ENCODE measurements at regions not wholly inside any gene's neighbourhood (a gene's known extent, or its start where the extent isn't known, plus 50 kb on each side); places are given as distances from the start of the nearest gene placed in this dataset.

DNA sequence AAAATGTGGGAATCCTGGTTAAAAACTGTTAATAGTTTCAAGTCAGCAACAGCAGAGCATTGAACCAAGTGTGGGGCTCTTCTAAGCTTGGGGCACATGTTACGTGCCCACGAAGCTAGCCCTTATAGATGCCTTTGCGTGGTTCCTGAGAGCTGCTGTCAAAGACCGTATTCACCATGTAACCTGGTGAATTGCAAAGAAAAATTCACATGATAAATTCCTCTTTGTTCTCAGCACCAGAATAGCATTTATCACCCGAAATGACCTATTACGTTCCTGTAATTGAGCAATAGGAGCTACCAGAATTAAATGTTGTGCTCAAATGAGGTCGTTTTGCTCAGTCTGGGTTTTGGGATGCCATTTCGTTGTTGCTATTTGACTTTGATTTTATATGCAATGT lies 202.6 kb upstream of the PRPS1L1 start:
- 93% methylated on average over 8 of the region's 8 CpGs for WGBS
- Histone ChIP-seq H3K18ac (ENCODE audit: low read depth in 1 of 2, low read length in 2 of 2) (no peak overlapping the region), H3K9ac (ENCODE audit: low read length) (no peak overlapping the region), H2AFZ (ENCODE audit: low read depth, low read length) (no peak overlapping the region), H3K9me3 (ENCODE audit: control insufficient read depth, low read length) (no peaks in the 10 kb centered on the region), H2BK12ac (ENCODE audit: low read length in 2 of 2) (no peak overlapping the region), H3K4me1 (ENCODE audit: control insufficient read depth, insufficient read depth, low read depth, low read length) (no peaks in the 10 kb centered on the region), H3K27me3 (ENCODE audit: control insufficient read depth in 1 of 2, insufficient read depth in 1 of 2, low read length in 2 of 2) (peaks cover 0 to 4% of the 10 kb centered on the region in 2 experiments), H3K36me3 (ENCODE audit: control insufficient read depth in 1 of 2, insufficient read depth in 2 of 2, low read depth in 1 of 2, low read length in 2 of 2) (no peaks in the 10 kb centered on the region), H3K23ac (ENCODE audit: low read length in 2 of 2) (no peak overlapping the region), H3K14ac (ENCODE audit: low read length in 2 of 2) (no peak overlapping the region), H2AK5ac (ENCODE audit: low read length, severe bottlenecking) (no peak overlapping the region), H3K4me2 (ENCODE audit: low read length, poor library complexity, severe bottlenecking) (no peak overlapping the region), H2BK15ac (ENCODE audit: low read depth, poor library complexity, severe bottlenecking) (no peak overlapping the region), H2BK120ac (ENCODE audit: low read depth, low read length) (no peak overlapping the region), H3K4ac (ENCODE audit: low read depth in 1 of 2, low read length in 2 of 2) (no peak overlapping the region), H3K27ac (ENCODE audit: low read length, poor library complexity, severe bottlenecking) (no peak overlapping the region), H2BK5ac (ENCODE audit: low read depth, low read length, poor library complexity, severe bottlenecking) (no peak overlapping the region), H4K91ac (ENCODE audit: low read length) (no peak overlapping the region), H3K4me3 (ENCODE audit: insufficient read depth in 1 of 2, low read depth in 1 of 2, low read length in 2 of 2) (no peak overlapping the region), H4K8ac (ENCODE audit: low read length) (no peak overlapping the region), H3K79me1 (replicated peaks; ENCODE audit: low read length, poor library complexity, severe bottlenecking) (no peaks in the 10 kb centered on the region)
- DNase-seq = no peak

DNA sequence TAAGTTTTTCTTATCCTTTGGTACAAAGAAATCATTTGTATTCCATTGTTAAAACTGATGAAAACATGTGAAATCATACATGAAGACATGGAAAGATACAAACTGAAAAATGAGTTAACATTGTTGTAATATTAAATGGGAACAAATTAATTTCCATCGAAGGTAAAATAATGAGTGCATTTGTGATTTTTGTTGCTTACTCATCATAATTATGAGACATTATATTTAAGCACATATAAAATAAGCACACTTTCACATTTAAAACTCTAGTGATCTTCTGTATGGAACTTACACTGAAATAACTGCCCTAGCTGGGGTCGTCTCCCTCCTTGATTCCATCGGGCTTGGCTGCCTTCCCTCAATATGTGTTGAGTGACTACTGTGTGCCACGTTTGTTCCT lies 204.2 kb upstream of the PRPS1L1 start:
- H3K27me3 ChIP-seq (ENCODE audit: control insufficient read depth in 1 of 2, insufficient read depth in 1 of 2, low read length in 2 of 2) = peaks cover 0 to 9% of the 10 kb centered on the region in 2 experiments
- no peak overlapping the region for H3K27ac ChIP-seq (ENCODE audit: low read length, poor library complexity, severe bottlenecking)
- no peak overlapping the region for H3K9ac ChIP-seq (ENCODE audit: low read length)
- H3K4ac ChIP-seq (ENCODE audit: low read depth in 1 of 2, low read length in 2 of 2) = no peak overlapping the region
- H2AK5ac ChIP-seq (ENCODE audit: low read length, severe bottlenecking) = no peak overlapping the region
- H3K4me3 ChIP-seq (ENCODE audit: insufficient read depth in 1 of 2, low read depth in 1 of 2, low read length in 2 of 2) = no peak overlapping the region
- DNase-seq = no peak
- H2BK12ac ChIP-seq (ENCODE audit: low read length in 2 of 2) = no peak overlapping the region
- no peak overlapping the region for H2AFZ ChIP-seq (ENCODE audit: low read depth, low read length)
- no peak overlapping the region for H3K4me2 ChIP-seq (ENCODE audit: low read length, poor library complexity, severe bottlenecking)
- H2BK120ac ChIP-seq (ENCODE audit: low read depth, low read length) = no peak overlapping the region
- H3K9me3 ChIP-seq (ENCODE audit: control insufficient read depth, low read length) = no peaks in the 10 kb centered on the region
- no peak overlapping the region for H4K91ac ChIP-seq (ENCODE audit: low read length)
- H3K4me1 ChIP-seq (ENCODE audit: control insufficient read depth, insufficient read depth, low read depth, low read length) = no peaks in the 10 kb centered on the region
- H2BK5ac ChIP-seq (ENCODE audit: low read depth, low read length, poor library complexity, severe bottlenecking) = no peak overlapping the region
- no peak overlapping the region for H4K8ac ChIP-seq (ENCODE audit: low read length)
- WGBS = 100% methylated on average over 3 of the region's 4 CpGs
- H3K14ac ChIP-seq (ENCODE audit: low read length in 2 of 2) = no peak overlapping the region
- H3K36me3 ChIP-seq (ENCODE audit: control insufficient read depth in 1 of 2, insufficient read depth in 2 of 2, low read depth in 1 of 2, low read length in 2 of 2) = no peaks in the 10 kb centered on the region
- no peak overlapping the region for H2BK15ac ChIP-seq (ENCODE audit: low read depth, poor library complexity, severe bottlenecking)
- H3K23ac ChIP-seq (ENCODE audit: low read length in 2 of 2) = no peak overlapping the region
- no peak overlapping the region for H3K18ac ChIP-seq (ENCODE audit: low read depth in 1 of 2, low read length in 2 of 2)
- H3K79me1 ChIP-seq (replicated peaks; ENCODE audit: low read length, poor library complexity, severe bottlenecking) = no peaks in the 10 kb centered on the region

DNA sequence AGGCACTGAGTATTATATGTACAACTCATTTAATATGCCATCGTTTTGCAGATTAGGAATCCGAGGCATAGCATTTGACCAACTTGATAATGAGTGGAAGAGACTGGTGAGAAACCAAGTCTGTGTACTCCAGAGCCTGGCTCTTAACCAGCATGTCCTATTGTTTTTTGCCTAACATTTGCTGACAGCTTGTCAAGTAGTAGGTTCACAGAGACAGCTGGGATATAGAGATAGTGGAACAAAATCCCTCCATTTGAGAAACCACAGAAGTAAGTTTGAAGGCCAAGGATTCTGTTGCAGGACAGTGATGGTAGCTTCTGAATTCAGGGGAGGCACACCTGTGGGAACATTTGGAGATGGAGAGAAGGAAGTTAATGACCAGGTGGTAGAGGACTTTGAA lies 206.9 kb upstream of the PRPS1L1 start:
- WGBS = 83% methylated on average over 2 of the region's 2 CpGs
- Histone ChIP-seq H3K18ac (ENCODE audit: low read depth in 1 of 2, low read length in 2 of 2) (no peak overlapping the region), H3K9me3 (ENCODE audit: control insufficient read depth, low read length) (peaks cover 4% of the 10 kb centered on the region), H2BK120ac (ENCODE audit: low read depth, low read length) (no peak overlapping the region), H3K4me3 (ENCODE audit: insufficient read depth in 1 of 2, low read depth in 1 of 2, low read length in 2 of 2) (no peak overlapping the region), H3K36me3 (ENCODE audit: control insufficient read depth in 1 of 2, insufficient read depth in 2 of 2, low read depth in 1 of 2, low read length in 2 of 2) (no peaks in the 10 kb centered on the region), H2AFZ (ENCODE audit: low read depth, low read length) (no peak overlapping the region), H3K9ac (ENCODE audit: low read length) (no peak overlapping the region), H3K27me3 (ENCODE audit: control insufficient read depth in 1 of 2, insufficient read depth in 1 of 2, low read length in 2 of 2) (peaks cover 0 to 9% of the 10 kb centered on the region in 2 experiments), H2BK15ac (ENCODE audit: low read depth, poor library complexity, severe bottlenecking) (no peak overlapping the region), H3K4me2 (ENCODE audit: low read length, poor library complexity, severe bottlenecking) (no peak overlapping the region), H2BK5ac (ENCODE audit: low read depth, low read length, poor library complexity, severe bottlenecking) (no peak overlapping the region), H3K79me1 (replicated peaks; ENCODE audit: low read length, poor library complexity, severe bottlenecking) (no peaks in the 10 kb centered on the region), H4K8ac (ENCODE audit: low read length) (no peak overlapping the region), H2BK12ac (ENCODE audit: low read length in 2 of 2) (no peak overlapping the region), H3K23ac (ENCODE audit: low read length in 2 of 2) (no peak overlapping the region), H3K4me1 (ENCODE audit: control insufficient read depth, insufficient read depth, low read depth, low read length) (no peaks in the 10 kb centered on the region), H3K14ac (ENCODE audit: low read length in 2 of 2) (no peak overlapping the region), H4K91ac (ENCODE audit: low read length) (no peak overlapping the region), H3K27ac (ENCODE audit: low read length, poor library complexity, severe bottlenecking) (no peak overlapping the region), H2AK5ac (ENCODE audit: low read length, severe bottlenecking) (no peak overlapping the region), H3K4ac (ENCODE audit: low read depth in 1 of 2, low read length in 2 of 2) (no peak overlapping the region)
- no peak for DNase-seq

DNA sequence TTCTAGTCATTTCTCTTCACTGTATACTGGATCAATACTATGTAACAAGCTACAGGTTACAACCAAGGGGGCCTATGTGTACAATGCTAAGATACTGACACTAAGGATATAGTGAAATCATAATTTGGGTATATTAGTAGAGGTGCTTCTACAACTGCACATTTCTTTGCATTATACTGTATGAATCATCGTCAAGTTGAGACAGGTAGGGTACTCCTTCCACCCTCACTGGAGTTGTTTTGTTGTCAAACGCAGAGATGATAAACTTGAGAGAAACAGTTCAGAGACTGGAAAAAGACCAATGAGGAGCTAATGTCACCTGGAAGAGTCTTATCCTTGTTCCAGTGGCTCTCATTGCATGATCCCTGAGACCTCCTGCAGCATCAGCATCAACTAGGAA lies 208.2 kb upstream of the PRPS1L1 start:
- Histone ChIP-seq H3K4me3 (ENCODE audit: insufficient read depth in 1 of 2, low read depth in 1 of 2, low read length in 2 of 2) (no peak overlapping the region), H3K9ac (ENCODE audit: low read length) (no peak overlapping the region), H3K18ac (ENCODE audit: low read depth in 1 of 2, low read length in 2 of 2) (no peak overlapping the region), H2BK15ac (ENCODE audit: low read depth, poor library complexity, severe bottlenecking) (no peak overlapping the region), H3K36me3 (ENCODE audit: control insufficient read depth in 1 of 2, insufficient read depth in 2 of 2, low read depth in 1 of 2, low read length in 2 of 2) (no peaks in the 10 kb centered on the region), H3K27ac (ENCODE audit: low read length, poor library complexity, severe bottlenecking) (no peak overlapping the region), H3K79me1 (replicated peaks; ENCODE audit: low read length, poor library complexity, severe bottlenecking) (no peaks in the 10 kb centered on the region), H2AFZ (ENCODE audit: low read depth, low read length) (no peak overlapping the region), H3K4me2 (ENCODE audit: low read length, poor library complexity, severe bottlenecking) (no peak overlapping the region), H3K9me3 (ENCODE audit: control insufficient read depth, low read length) (peaks cover 4% of the 10 kb centered on the region), H3K23ac (ENCODE audit: low read length in 2 of 2) (no peak overlapping the region), H4K8ac (ENCODE audit: low read length) (no peak overlapping the region), H3K4me1 (ENCODE audit: control insufficient read depth, insufficient read depth, low read depth, low read length) (no peaks in the 10 kb centered on the region), H3K14ac (ENCODE audit: low read length in 2 of 2) (no peak overlapping the region), H4K91ac (ENCODE audit: low read length) (no peak overlapping the region), H3K4ac (ENCODE audit: low read depth in 1 of 2, low read length in 2 of 2) (no peak overlapping the region), H2BK5ac (ENCODE audit: low read depth, low read length, poor library complexity, severe bottlenecking) (no peak overlapping the region), H2BK120ac (ENCODE audit: low read depth, low read length) (no peak overlapping the region), H3K27me3 (ENCODE audit: control insufficient read depth in 1 of 2, insufficient read depth in 1 of 2, low read length in 2 of 2) (peaks cover 0 to 9% of the 10 kb centered on the region in 2 experiments), H2BK12ac (ENCODE audit: low read length in 2 of 2) (no peak overlapping the region), H2AK5ac (ENCODE audit: low read length, severe bottlenecking) (no peak overlapping the region)
- WGBS = 97% methylated on average over 2 of the region's 2 CpGs
- DNase-seq = no peak
